A204.1 (cell line): ENCODE measurements at regions not wholly inside any gene's neighbourhood (a gene's known extent, or its start where the extent isn't known, plus 50 kb on each side); places are given as distances from the start of the nearest gene placed in this dataset.

Source experiments
- FAIRE-seq: peaks from 2 replicates; lab custom pipeline; 2012; peaks lifted over from hg19 to GRCh38; lab: Jason Lieb, UNC

- no peak for FAIRE-seq
These were observed 2111.5 kb upstream of the PIK3C3 start for GRCh38 chr18:39843546-39843945.

GRCh38 chr18:39842366-39842914, 2112.6 kb upstream of the PIK3C3 start:
- no peak for FAIRE-seq

DNA sequence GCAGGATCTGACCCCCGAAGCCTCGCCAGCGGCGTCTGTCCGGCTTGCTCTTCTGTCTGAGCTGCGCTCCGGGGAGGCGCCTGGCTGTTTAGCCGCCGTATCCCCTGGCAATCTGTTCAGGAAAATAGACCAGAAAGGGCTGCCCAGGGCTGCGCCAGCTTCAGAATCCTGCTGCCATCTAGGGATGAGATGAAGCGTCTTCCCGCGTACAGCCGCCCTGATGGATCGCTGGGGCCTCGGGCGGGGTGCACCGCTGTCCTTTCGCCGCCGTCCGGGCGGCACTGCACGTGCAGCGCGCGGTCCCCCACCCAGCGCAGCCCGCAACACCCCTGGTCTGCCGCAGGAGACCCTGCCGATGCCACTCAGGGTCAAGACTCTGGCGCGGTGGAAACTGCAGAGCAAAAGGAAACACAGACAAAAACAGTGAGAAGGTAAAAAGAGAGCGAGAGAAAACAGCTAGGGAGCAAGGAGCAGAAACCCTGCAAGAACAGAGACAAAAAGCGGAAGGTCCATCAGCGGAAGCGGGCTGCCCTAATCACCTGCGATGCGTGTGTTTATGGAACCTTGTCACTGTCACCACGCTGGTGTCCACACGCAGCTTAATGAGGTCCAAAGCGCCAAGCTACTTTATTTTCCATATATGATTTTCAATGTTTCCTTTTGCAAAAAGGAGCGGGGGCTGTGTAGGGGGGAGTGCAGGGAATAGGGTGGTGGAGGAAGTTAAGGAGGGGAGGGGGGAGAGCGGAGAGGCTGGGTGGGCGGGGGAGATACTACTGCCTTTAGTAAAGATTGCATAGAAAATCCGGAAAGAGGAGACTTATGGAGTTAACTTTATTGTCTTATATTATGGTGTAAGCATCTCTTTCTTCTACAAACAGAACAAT, 2113.3 kb upstream of the PIK3C3 start:
- FAIRE-seq = no peak

- no peak for FAIRE-seq
These were observed 2114.1 kb upstream of the PIK3C3 start for GRCh38 chr18:39840856-39841481.

DNA sequence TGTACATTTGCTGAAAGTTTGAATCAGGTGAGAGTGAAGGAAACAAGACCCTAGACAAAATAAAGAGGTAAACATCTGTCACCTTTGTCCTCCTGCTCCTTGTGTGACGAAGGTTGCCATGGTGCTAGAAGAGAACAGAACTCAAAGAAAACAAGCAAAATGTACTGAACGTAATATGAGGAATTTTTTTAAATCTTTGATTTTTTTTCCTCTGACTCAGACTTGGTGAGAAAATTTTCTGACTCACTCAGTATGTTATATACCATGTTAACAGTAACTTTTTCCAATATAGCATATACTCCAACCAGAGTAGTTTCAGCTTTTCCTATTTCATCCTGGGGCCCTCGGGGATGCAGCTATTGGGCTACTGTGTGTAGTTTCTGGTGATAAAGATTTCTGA, 2114.6 kb upstream of the PIK3C3 start:
- no peak for FAIRE-seq

DNA sequence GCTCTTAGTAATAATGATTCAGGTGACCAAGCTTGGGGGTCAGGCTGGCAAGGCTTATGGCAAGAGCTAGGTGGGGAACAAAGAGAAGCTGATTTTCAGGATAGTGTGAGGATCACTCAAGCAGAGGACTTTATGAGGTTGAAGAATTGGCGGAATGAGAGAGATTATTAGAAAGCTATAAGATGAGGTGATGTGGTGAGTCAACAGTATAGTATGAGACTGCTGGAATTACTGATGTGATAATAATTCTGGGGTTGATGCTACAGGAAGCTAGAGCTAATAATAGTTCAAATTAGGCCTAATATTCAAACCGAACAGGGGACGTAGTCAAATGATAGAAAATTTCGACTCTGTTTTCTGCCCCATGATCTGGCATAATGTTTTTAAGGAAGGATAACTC, 2115.3 kb upstream of the PIK3C3 start:
- no peak for FAIRE-seq

- FAIRE-seq = no peak
These were observed 2116.2 kb upstream of the PIK3C3 start for GRCh38 chr18:39838831-39839230.

- no peak for FAIRE-seq
These were observed 2119.6 kb upstream of the PIK3C3 start for GRCh38 chr18:39835303-39836030.

DNA sequence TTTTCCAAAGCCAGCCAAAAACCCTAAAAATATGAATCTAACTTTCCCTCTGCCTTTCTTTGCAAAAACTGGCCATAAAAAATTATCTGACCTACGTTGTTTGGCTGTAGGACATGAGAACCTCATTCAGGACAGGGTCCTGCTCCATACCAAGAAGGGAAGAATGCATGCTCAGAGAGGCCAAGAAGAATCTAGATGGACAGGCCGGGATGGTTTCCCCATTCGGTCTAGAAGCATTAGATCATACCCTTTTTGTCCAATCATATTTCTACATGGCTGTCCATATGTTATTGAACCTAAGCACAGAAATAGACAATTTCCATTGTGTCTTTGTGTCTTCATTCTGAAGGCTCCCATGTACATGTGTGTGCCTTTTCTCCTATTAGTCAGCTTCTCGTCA, 2120.4 kb upstream of the PIK3C3 start:
- FAIRE-seq = no peak

GRCh38 chr18:39825485-39826150, 2129.4 kb upstream of the PIK3C3 start:
- FAIRE-seq = no peak

- no peak for FAIRE-seq
These were observed 2148.5 kb upstream of the PIK3C3 start for GRCh38 chr18:39806525-39806924.

DNA sequence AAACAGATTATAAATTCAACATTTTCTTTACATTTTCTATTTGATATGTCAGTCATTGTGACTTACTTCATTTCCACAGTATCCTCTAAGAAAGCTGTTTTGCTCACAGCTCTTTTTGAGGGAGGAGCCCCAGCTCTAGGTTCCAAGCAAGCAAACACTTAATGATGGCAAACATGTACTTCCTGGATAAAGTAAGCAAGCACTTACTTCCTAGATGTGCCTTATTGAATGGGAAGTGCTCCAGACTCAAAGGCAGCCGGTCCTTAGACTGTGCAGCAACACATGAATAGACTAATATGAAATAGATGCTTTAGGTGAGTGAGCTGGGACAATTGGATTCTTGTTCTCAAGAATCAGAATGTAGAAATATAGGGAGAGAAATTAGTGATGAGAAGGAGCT, 2149.8 kb upstream of the PIK3C3 start:
- no peak for FAIRE-seq

DNA sequence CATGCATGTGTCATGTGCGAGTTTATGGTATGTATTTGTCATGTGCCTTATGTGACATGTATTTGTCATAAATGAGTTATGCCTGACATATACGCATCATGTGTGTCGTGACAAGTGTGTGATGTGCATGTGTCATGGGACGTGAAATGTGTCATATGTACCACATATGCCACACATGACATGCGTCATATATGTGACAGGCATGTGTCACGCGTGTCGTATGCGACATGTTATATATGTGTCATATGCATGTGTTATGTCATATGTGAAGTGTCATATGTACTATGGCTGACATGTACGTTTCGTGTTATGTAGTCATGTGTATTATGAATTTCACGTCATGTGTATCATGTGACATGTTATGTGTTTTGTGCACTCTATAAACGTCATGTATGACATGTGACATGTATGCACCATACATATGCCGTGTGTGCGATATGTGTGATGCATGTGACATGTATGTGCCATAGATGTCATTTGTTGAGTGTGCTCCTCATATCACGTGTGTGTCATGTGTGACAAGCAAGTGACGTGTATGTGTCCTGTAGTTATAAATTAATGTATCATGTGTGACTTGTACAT, 2152.3 kb upstream of the PIK3C3 start:
- FAIRE-seq = no peak

DNA sequence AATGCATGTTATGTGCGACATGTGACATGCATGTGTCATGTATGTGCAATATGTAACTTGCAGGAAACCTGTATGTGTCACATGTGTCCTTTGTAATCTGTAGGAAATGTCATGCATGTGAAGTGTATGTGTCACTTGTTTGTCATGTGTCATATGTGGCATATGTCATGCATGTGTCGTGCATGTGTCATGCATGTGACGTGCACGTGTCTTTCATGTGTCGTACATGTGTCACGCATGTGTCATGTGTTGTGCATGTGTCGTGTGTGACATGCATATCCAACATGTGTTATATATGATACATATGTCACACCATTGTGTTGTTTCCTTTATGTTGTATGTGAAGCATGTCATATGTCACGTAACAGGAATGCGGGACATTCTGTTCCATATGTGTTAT, 2153.2 kb upstream of the PIK3C3 start:
- no peak for FAIRE-seq

- no peak for FAIRE-seq
These were observed 2154.0 kb upstream of the PIK3C3 start for GRCh38 chr18:39801010-39801409.

- FAIRE-seq = no peak
These were observed 2156.0 kb upstream of the PIK3C3 start for GRCh38 chr18:39799006-39799405.

- FAIRE-seq = no peak
These were observed 2158.6 kb upstream of the PIK3C3 start for GRCh38 chr18:39796393-39796792.

DNA sequence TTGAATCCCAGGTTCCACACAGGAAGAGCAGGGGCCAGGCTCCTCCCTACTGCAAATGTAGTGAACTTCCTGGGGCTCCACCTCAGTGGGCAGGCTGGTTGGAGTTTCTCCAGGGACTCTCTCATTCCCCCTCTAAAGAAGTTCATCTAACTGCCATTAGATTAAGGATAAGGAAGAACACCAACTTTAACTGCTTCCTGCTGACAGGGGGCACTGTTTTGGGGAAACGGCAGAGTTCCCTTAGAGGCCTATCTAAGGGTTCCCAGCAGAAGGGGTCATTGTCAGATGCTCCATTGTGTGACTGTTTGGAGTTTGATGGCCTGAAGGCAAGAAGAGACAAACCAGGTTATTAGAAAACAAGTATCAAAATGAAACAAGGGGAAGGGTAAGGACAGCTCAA, 2159.7 kb upstream of the PIK3C3 start:
- FAIRE-seq = no peak

GRCh38 chr18:39793609-39794008, 2161.4 kb upstream of the PIK3C3 start:
- no peak for FAIRE-seq

DNA sequence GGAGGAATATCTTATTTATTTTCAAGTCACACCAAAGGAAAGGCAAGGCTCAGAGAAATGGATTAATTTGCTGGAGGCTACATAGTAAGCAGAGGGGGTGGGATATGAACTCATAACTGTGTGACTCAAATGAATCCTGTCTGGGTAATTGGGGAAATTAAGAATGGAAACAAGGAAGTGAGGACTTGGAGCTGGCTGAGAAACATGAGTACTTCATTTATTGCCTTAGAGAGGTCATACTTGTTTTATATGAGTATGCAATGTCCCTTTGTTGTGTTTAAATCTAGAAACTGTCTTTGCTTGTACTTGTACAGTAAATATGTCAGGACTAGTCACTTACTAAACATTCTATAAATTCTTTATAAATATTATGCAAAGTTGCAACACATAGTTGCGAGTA, 2166.7 kb upstream of the PIK3C3 start:
- no peak for FAIRE-seq

- FAIRE-seq = no peak
These were observed 2168.6 kb upstream of the PIK3C3 start for GRCh38 chr18:39786477-39786876.

DNA sequence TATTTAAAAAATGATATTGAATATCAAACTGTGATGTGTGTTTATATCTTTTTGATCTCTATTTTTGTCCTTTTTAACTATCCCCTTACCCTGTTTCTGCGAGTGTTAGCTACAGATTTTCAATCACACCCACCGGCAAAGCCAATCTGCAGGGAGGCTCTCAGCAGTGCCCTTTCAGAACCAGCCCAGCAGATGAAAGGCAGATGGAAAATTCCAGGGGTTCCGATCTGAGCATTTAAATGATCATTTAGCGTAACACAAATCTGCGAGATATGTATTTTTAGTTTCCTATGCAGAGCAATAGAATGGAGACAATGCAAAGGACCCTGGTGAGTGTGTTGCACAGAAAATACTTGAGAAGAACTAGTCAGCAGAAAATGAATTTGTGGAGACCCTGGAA, 2170.5 kb upstream of the PIK3C3 start:
- FAIRE-seq = no peak
